SK-N-SH (cell line): ENCODE measurements at regions not wholly inside any gene's neighbourhood (a gene's known extent, or its start where the extent isn't known, plus 50 kb on each side); places are given as distances from the start of the nearest gene placed in this dataset.
"Not testable (repeated sequence)": the region's sequence is repeated elsewhere in the genome, so short reads cannot be mapped to it uniquely, and the experiment has no call there.

Experiments used
- CTCF ChIA-PET: fragments of 300-600, 350-600 bp; formaldehyde crosslinking; extraction: SDS; loops from one replicate; lab custom pipeline; 2021; lab: Yijun Ruan, JAX
- POLR2A ChIA-PET: fragments of 350-600 bp; sonication (Branson Sonifier 250); formaldehyde crosslinking; extraction: SDS; loops from one replicate; lab custom pipeline; 2020; ENCODE audit warnings: antibody characterized with exemption, inconsistent platforms; lab: Yijun Ruan, JAX
- DNase-seq: peaks from one replicate; pipeline ENCODE4 v3.0.0; 2012
- H2AFZ ChIP-seq: fragments of 200-600 bp; sonication (generic); 2 replicates; pipeline ENCODE4 v1.8.1; 2016; ENCODE audit warnings: antibody characterized with exemption, mild to moderate bottlenecking, low read depth
- H3F3A ChIP-seq: fragments of 200-600 bp; sonication (generic); replicated peaks from 2 replicates; pipeline ENCODE3; 2016; ENCODE audit warnings: antibody characterized with exemption, mild to moderate bottlenecking; ENCODE audit not compliant: insufficient read depth
- H3K27ac ChIP-seq, 2 experiments: fragments of 200-500 bp in 1 of 2; fragments of 200-600 bp in 1 of 2; sonication (Bioruptor generic) in 1 of 2; sonication (generic), shearing (Covaris generic) in 1 of 2; 2 replicates each; pipeline versions ENCODE4 v1.5.1 to v1.6.1; 2014 to 2016; ENCODE audit warnings: low read depth in 2 of 2, inconsistent platforms in 1 of 2, low read length in 1 of 2, mild to moderate bottlenecking in 1 of 2, mixed read lengths in 1 of 2
- H3K27me3 ChIP-seq: fragments of 200-600 bp; sonication (generic), shearing (Covaris generic); 2 replicates; pipeline ENCODE4 v1.6.1; 2016; ENCODE audit warnings: mixed run types; ENCODE audit not compliant: insufficient read depth
- H3K36me3 ChIP-seq, 2 experiments: fragments of 200-500 bp in 1 of 2; fragments of 200-600 bp in 1 of 2; sonication (Bioruptor generic) in 1 of 2; sonication (generic) in 1 of 2; replicated peaks in 1 of 2; 2 replicates each; pipeline versions ENCODE3 to v1.5.1; 2014 to 2016; ENCODE audit warnings: low read length in 1 of 2, mild to moderate bottlenecking in 1 of 2; ENCODE audit not compliant: insufficient read depth in 2 of 2, control insufficient read depth in 1 of 2
- H3K4me1 ChIP-seq, 2 experiments: fragments of 200-500 bp in 1 of 2; fragments of 200-600 bp in 1 of 2; sonication (Bioruptor generic) in 1 of 2; sonication (generic), shearing (Covaris generic) in 1 of 2; 2 replicates each; pipeline versions ENCODE4 v1.5.1 to v1.6.1; 2014 to 2016; ENCODE audit warnings: low read depth in 1 of 2, low read length in 1 of 2, mixed run types in 1 of 2; ENCODE audit not compliant: insufficient read depth in 2 of 2, control insufficient read depth in 1 of 2
- H3K4me2 ChIP-seq: fragments of 200-600 bp; sonication (generic), shearing (Covaris generic); 2 replicates; pipeline ENCODE4 v1.6.1; 2017; ENCODE audit warnings: mixed run types
- H3K4me3 ChIP-seq, 2 experiments: fragments of 200-500 bp in 1 of 2; fragments of 200-600 bp in 1 of 2; sonication (Bioruptor generic) in 1 of 2; sonication (generic), shearing (Covaris generic) in 1 of 2; 2 replicates each; pipeline versions ENCODE4 v1.5.1 to v1.8.1; 2014 to 2016; ENCODE audit warnings: low read depth in 2 of 2, inconsistent platforms in 1 of 2, low read length in 1 of 2, mild to moderate bottlenecking in 1 of 2, mixed read lengths in 1 of 2, moderate library complexity in 1 of 2
- H3K79me2 ChIP-seq: fragments of 200-600 bp; sonication (generic); 2 replicates; pipeline ENCODE4 v1.8.1; 2017; ENCODE audit warnings: mild to moderate bottlenecking; ENCODE audit not compliant: insufficient read depth
- H3K9ac ChIP-seq: fragments of 200-600 bp; sonication (generic); 2 replicates; pipeline ENCODE4 v1.6.1; 2017; ENCODE audit warnings: mixed run types
- H3K9me2 ChIP-seq: fragments of 200-600 bp; sonication (generic); 2 replicates; pipeline ENCODE4 v1.6.1; 2017; ENCODE audit warnings: mixed run types
- H3K9me3 ChIP-seq: fragments of 200-600 bp; sonication (generic); 2 replicates; pipeline ENCODE4 v1.6.1; 2017; ENCODE audit warnings: mixed run types, mild to moderate bottlenecking, moderate library complexity
- H4K20me1 ChIP-seq: fragments of 200-600 bp; sonication (generic); 2 replicates; pipeline ENCODE4 v1.6.1; 2017; ENCODE audit warnings: mild to moderate bottlenecking, mixed run types; ENCODE audit not compliant: insufficient read depth
- ELF1 ChIP-seq: IDR thresholded peaks from 2 replicates; pipeline ENCODE4 v1.4.0; 2012
- EP300 ChIP-seq, 2 experiments: IDR thresholded peaks; 2 replicates each; pipeline versions ENCODE4 v1.4.0 to v1.6.1; 2012; ENCODE audit warnings: borderline replicate concordance in 1 of 2, low read depth in 1 of 2, low read length in 1 of 2
- FOSL2 ChIP-seq: IDR thresholded peaks from 2 replicates; pipeline ENCODE4 v1.4.0; 2012; ENCODE audit warnings: low read depth, mild to moderate bottlenecking, moderate library complexity, borderline replicate concordance
- JUND ChIP-seq: IDR thresholded peaks from 2 replicates; pipeline ENCODE4 v1.4.0; 2012
- MAX ChIP-seq: IDR thresholded peaks from 2 replicates; pipeline ENCODE4 v1.4.0; 2012; ENCODE audit warnings: low read depth
- REST ChIP-seq: IDR thresholded peaks from 2 replicates; pipeline ENCODE4 v1.6.1; 2012; ENCODE audit warnings: mild to moderate bottlenecking, low read depth, low read length, moderate library complexity
- SIN3A ChIP-seq: IDR thresholded peaks from 2 replicates; pipeline ENCODE4 v1.6.1; 2012; ENCODE audit warnings: low read depth, mild to moderate bottlenecking, low read length, moderate library complexity, borderline replicate concordance
- USF1 ChIP-seq: IDR thresholded peaks from 2 replicates; pipeline ENCODE4 v1.4.0; 2012; ENCODE audit warnings: low read depth, borderline replicate concordance
- WGBS: methylation state at CpG from one replicate; pipeline ENCODE4 v1.1.6; 2017; ENCODE audit warnings: low lambda C conversion rate; 5-methylcytosine and 5-hydroxymethylcytosine counted together
- TF ChIP-seq, protein P1 (sequence below): IDR thresholded peaks from 2 replicates; pipeline ENCODE4 v1.4.0; 2012; ENCODE audit warnings: low read depth, borderline replicate concordance

DNA sequence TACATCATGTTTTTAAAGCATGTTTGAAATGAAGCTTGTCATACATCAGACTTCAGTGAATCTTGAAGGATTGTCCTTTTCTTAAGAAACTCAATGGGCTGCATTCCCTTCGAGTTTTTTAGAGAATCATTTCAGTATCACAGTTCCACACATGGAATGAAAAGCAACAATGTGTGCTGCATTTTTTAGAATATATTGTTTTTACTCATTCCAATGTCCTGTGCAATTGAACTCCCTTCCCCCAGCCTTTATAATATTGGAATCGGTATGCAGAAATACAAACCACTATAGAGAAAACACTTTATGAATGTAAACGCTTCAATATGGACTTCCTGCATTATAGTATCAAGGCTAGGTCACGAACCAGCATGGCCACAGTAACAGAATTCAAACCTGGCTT, 634.4 kb downstream of the GATA3 start:
- Histone ChIP-seq H3K4me1 (no peaks in the 10 kb centered on the region), H3K27me3 (no peaks in the 10 kb centered on the region), H3K9me2 (no peaks in the 10 kb centered on the region), H3K9ac (no peak overlapping the region), H3K79me2 (no peaks in the 10 kb centered on the region), H3K4me2 (no peak overlapping the region), H2AFZ (no peak overlapping the region), H3K9me3 (no peaks in the 10 kb centered on the region), H3K4me3 (no peak overlapping the region)
- ChIA-PET CTCF (no interaction called here), POLR2A (no interaction called here)
- DNase-seq: no peak
- WGBS: 17% methylated on average over 4 of the region's 4 CpGs
- TF ChIP-seq EP300 (IDR thresholded peaks at IDR 0.05; ENCODE audit: borderline replicate concordance in 1 of 2, low read depth in 1 of 2, low read length in 1 of 2) (no peak), JUND (no peak), REST (no peak), SIN3A (no peak), USF1 (no peak), ELF1 (no peak), MAX (no peak), FOSL2 (no peak)
- TF ChIP-seq, protein P1, sequence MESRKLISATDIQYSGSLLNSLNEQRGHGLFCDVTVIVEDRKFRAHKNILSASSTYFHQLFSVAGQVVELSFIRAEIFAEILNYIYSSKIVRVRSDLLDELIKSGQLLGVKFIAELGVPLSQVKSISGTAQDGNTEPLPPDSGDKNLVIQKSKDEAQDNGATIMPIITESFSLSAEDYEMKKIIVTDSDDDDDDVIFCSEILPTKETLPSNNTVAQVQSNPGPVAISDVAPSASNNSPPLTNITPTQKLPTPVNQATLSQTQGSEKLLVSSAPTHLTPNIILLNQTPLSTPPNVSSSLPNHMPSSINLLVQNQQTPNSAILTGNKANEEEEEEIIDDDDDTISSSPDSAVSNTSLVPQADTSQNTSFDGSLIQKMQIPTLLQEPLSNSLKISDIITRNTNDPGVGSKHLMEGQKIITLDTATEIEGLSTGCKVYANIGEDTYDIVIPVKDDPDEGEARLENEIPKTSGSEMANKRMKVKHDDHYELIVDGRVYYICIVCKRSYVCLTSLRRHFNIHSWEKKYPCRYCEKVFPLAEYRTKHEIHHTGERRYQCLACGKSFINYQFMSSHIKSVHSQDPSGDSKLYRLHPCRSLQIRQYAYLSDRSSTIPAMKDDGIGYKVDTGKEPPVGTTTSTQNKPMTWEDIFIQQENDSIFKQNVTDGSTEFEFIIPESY: no peak
- TF ChIP-seq, all 33 proteins: peak for 0
- Histone ChIP-seq H3K36me3 (no peaks in the 10 kb centered on the region), H3K27ac (no peak overlapping the region), H3F3A (no peaks in the 10 kb centered on the region), H4K20me1 (no peaks in the 10 kb centered on the region)

DNA sequence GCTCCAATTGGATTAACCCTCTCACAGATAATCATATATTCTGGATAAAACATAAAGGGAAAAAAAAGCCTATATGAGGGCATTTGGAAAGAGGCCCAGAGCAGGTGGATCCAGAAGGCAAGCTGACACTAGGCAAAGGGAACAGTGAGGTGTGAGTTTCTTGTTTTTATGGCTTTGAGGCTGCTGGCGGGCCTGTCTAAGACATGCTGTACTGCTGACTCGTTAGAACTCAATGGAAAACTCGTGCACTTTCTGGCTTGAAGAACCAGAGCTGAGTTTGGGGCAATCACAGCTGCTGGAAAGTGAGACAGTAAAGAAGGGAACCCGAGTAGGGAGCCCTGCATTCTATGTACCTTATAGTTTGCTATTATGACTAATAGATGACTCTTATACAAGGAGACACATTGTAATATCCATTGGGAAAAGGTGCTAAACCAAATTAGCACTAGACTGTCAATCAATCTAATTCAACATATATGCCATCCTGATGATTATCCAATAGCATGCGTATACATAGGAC, 637.1 kb downstream of the GATA3 start:
- Histone ChIP-seq H3K79me2 (no peaks in the 10 kb centered on the region), H3K9me3 (no peaks in the 10 kb centered on the region), H3K27ac (no peak overlapping the region), H3K4me3 (no peak overlapping the region), H3K4me1 (no peaks in the 10 kb centered on the region), H3K4me2 (no peak overlapping the region), H3K27me3 (no peaks in the 10 kb centered on the region), H3F3A (no peaks in the 10 kb centered on the region), H2AFZ (no peak overlapping the region), H3K9me2 (no peaks in the 10 kb centered on the region), H3K9ac (no peak overlapping the region), H4K20me1 (no peaks in the 10 kb centered on the region), H3K36me3 (no peaks in the 10 kb centered on the region)
- no peak for TF ChIP-seq JUND
- DNase-seq: no peak
- ChIA-PET CTCF (no interaction called here), POLR2A (no interaction called here)
- 24% methylated on average over 5 of the region's 5 CpGs for WGBS

GRCh38 chr10:8693635-8694034, 639.1 kb downstream of the GATA3 start:
- H3K4me1 ChIP-seq, H3K36me3 ChIP-seq, H3K9me2 ChIP-seq, POLR2A ChIA-PET, H3K27ac ChIP-seq, DNase-seq, H3K4me3 ChIP-seq, H3K79me2 ChIP-seq, CTCF ChIA-PET, H2AFZ ChIP-seq, H4K20me1 ChIP-seq, H3K27me3 ChIP-seq, H3F3A ChIP-seq, H3K9me3 ChIP-seq, H3K9ac ChIP-seq, H3K4me2 ChIP-seq: not testable (repeated sequence)
- 16% methylated on average over 2 of the region's 2 CpGs for WGBS
